ENCODE measurements at regions not wholly inside any gene's neighbourhood (a gene's known extent, or its start where the extent isn't known, plus 50 kb on each side); places are given as distances from the start of the nearest gene placed in this dataset.

GRCh38 chr4:17120761-17121160 lies 222.3 kb upstream of the LDB2 start:
- H3K4me1 ChIP-seq (ENCODE audit: insufficient read depth, insufficient read length): no peaks in the 10 kb centered on the region
- DNase-seq (ENCODE audit: low read depth, low spot score): no peak
- no peaks in the 10 kb centered on the region for H3K27me3 ChIP-seq (ENCODE audit: insufficient read depth, insufficient read length)
- TF ChIP-seq SUZ12 (IDR thresholded peaks at IDR 0.05; ENCODE audit: extremely low read depth, insufficient read depth, insufficient read length) (no peak), ZNF274 (IDR thresholded peaks at IDR 0.05; ENCODE audit: low read depth, low read length) (no peak), YY1 (IDR thresholded peaks at IDR 0.05; ENCODE audit: insufficient read depth, insufficient read length) (no peak)
- peaks cover 9% of the 10 kb centered on the region; the same call in 1 of the 2 replicates for H3K9me3 ChIP-seq (ENCODE audit: insufficient read depth, low read length)
- no peak overlapping the region for H3K9ac ChIP-seq (ENCODE audit: insufficient read length, low read depth)
- H3K36me3 ChIP-seq (ENCODE audit: insufficient read depth, insufficient read length, low read length): no peaks in the 10 kb centered on the region
- H3K4me3 ChIP-seq (ENCODE audit: insufficient read length, low read depth): no peak overlapping the region

- H3K9ac ChIP-seq (ENCODE audit: insufficient read length, low read depth): no peak overlapping the region
- peaks cover 9% of the 10 kb centered on the region; the same call in 1 of the 2 replicates for H3K9me3 ChIP-seq (ENCODE audit: insufficient read depth, low read length)
- H3K36me3 ChIP-seq (ENCODE audit: insufficient read depth, insufficient read length, low read length): no peaks in the 10 kb centered on the region
- H3K27me3 ChIP-seq (ENCODE audit: insufficient read depth, insufficient read length): no peaks in the 10 kb centered on the region
- no peak for DNase-seq (ENCODE audit: low read depth, low spot score)
- TF ChIP-seq ZNF274 (IDR thresholded peaks at IDR 0.05; ENCODE audit: low read depth, low read length): no peak
- TF ChIP-seq SUZ12 (IDR thresholded peaks at IDR 0.05; ENCODE audit: extremely low read depth, insufficient read depth, insufficient read length): no peak
- TF ChIP-seq YY1 (IDR thresholded peaks at IDR 0.05; ENCODE audit: insufficient read depth, insufficient read length): no peak
- H3K4me3 ChIP-seq (ENCODE audit: insufficient read length, low read depth): no peak overlapping the region
- no peaks in the 10 kb centered on the region for H3K4me1 ChIP-seq (ENCODE audit: insufficient read depth, insufficient read length)
Measured at GRCh38 chr4:17117746-17118145, 219.3 kb upstream of the LDB2 start.

GRCh38 chr4:17115583-17115982 lies 217.1 kb upstream of the LDB2 start:
- Histone ChIP-seq H3K4me3 (ENCODE audit: insufficient read length, low read depth) (no peak overlapping the region), H3K36me3 (ENCODE audit: insufficient read depth, insufficient read length, low read length) (no peaks in the 10 kb centered on the region), H3K9ac (ENCODE audit: insufficient read length, low read depth) (no peak overlapping the region), H3K27me3 (ENCODE audit: insufficient read depth, insufficient read length) (no peaks in the 10 kb centered on the region), H3K9me3 (ENCODE audit: insufficient read depth, low read length) (peaks cover 9% of the 10 kb centered on the region; the same call in 1 of the 2 replicates), H3K4me1 (ENCODE audit: insufficient read depth, insufficient read length) (no peaks in the 10 kb centered on the region)
- DNase-seq (ENCODE audit: low read depth, low spot score): no peak
- TF ChIP-seq ZNF274 (IDR thresholded peaks at IDR 0.05; ENCODE audit: low read depth, low read length): no peak
- no peak for TF ChIP-seq YY1 (IDR thresholded peaks at IDR 0.05; ENCODE audit: insufficient read depth, insufficient read length)
- no peak for TF ChIP-seq SUZ12 (IDR thresholded peaks at IDR 0.05; ENCODE audit: extremely low read depth, insufficient read depth, insufficient read length)

GRCh38 chr4:17112292-17112659 lies 213.8 kb upstream of the LDB2 start:
- H3K4me3 ChIP-seq (ENCODE audit: insufficient read length, low read depth): no peak overlapping the region
- H3K27me3 ChIP-seq (ENCODE audit: insufficient read depth, insufficient read length): no peaks in the 10 kb centered on the region
- TF ChIP-seq ZNF274 (IDR thresholded peaks at IDR 0.05; ENCODE audit: low read depth, low read length): no peak
- TF ChIP-seq SUZ12 (IDR thresholded peaks at IDR 0.05; ENCODE audit: extremely low read depth, insufficient read depth, insufficient read length): no peak
- no peak for TF ChIP-seq YY1 (IDR thresholded peaks at IDR 0.05; ENCODE audit: insufficient read depth, insufficient read length)
- H3K4me1 ChIP-seq (ENCODE audit: insufficient read depth, insufficient read length): no peaks in the 10 kb centered on the region
- H3K9ac ChIP-seq (ENCODE audit: insufficient read length, low read depth): no peak overlapping the region
- no peaks in the 10 kb centered on the region for H3K36me3 ChIP-seq (ENCODE audit: insufficient read depth, insufficient read length, low read length)
- no peaks in the 10 kb centered on the region for H3K9me3 ChIP-seq (ENCODE audit: insufficient read depth, low read length)
- DNase-seq (ENCODE audit: low read depth, low spot score): peak; percentile 39

- no peak overlapping the region for H3K4me3 ChIP-seq (ENCODE audit: insufficient read length, low read depth)
- H3K4me1 ChIP-seq (ENCODE audit: insufficient read depth, insufficient read length): no peaks in the 10 kb centered on the region
- TF ChIP-seq ZNF274 (IDR thresholded peaks at IDR 0.05; ENCODE audit: low read depth, low read length): no peak
- no peak for TF ChIP-seq SUZ12 (IDR thresholded peaks at IDR 0.05; ENCODE audit: extremely low read depth, insufficient read depth, insufficient read length)
- no peak for TF ChIP-seq YY1 (IDR thresholded peaks at IDR 0.05; ENCODE audit: insufficient read depth, insufficient read length)
- no peak for DNase-seq (ENCODE audit: low read depth, low spot score)
- H3K9ac ChIP-seq (ENCODE audit: insufficient read length, low read depth): no peak overlapping the region
- H3K36me3 ChIP-seq (ENCODE audit: insufficient read depth, insufficient read length, low read length): no peaks in the 10 kb centered on the region
- H3K27me3 ChIP-seq (ENCODE audit: insufficient read depth, insufficient read length): no peaks in the 10 kb centered on the region
- H3K9me3 ChIP-seq (ENCODE audit: insufficient read depth, low read length): no peaks in the 10 kb centered on the region
Measured at GRCh38 chr4:17109126-17109525, 210.7 kb upstream of the LDB2 start.

GRCh38 chr4:17103231-17103630 lies 204.8 kb upstream of the LDB2 start:
- no peaks in the 10 kb centered on the region for H3K4me1 ChIP-seq (ENCODE audit: insufficient read depth, insufficient read length)
- no peak for DNase-seq (ENCODE audit: low read depth, low spot score)

GRCh38 chr4:17098996-17099395 lies 200.6 kb upstream of the LDB2 start:
- no peak for DNase-seq (ENCODE audit: low read depth, low spot score)
- H3K27me3 ChIP-seq (ENCODE audit: insufficient read depth, insufficient read length): no peaks in the 10 kb centered on the region
- H3K9ac ChIP-seq (ENCODE audit: insufficient read length, low read depth): no peak overlapping the region
- H3K36me3 ChIP-seq (ENCODE audit: insufficient read depth, insufficient read length, low read length): no peaks in the 10 kb centered on the region
- H3K4me1 ChIP-seq (ENCODE audit: insufficient read depth, insufficient read length): no peaks in the 10 kb centered on the region
- no peak overlapping the region for H3K4me3 ChIP-seq (ENCODE audit: insufficient read length, low read depth)
- no peaks in the 10 kb centered on the region for H3K9me3 ChIP-seq (ENCODE audit: insufficient read depth, low read length)
- no peak for TF ChIP-seq SUZ12 (IDR thresholded peaks at IDR 0.05; ENCODE audit: extremely low read depth, insufficient read depth, insufficient read length)
- TF ChIP-seq YY1 (IDR thresholded peaks at IDR 0.05; ENCODE audit: insufficient read depth, insufficient read length): no peak
- no peak for TF ChIP-seq ZNF274 (IDR thresholded peaks at IDR 0.05; ENCODE audit: low read depth, low read length)

More at GRCh38 chr4:17103231-17103630, 204.8 kb upstream of the LDB2 start:
- no peak overlapping the region for H3K4me3 ChIP-seq (ENCODE audit: insufficient read length, low read depth)
- H3K9ac ChIP-seq (ENCODE audit: insufficient read length, low read depth): no peak overlapping the region
- no peaks in the 10 kb centered on the region for H3K9me3 ChIP-seq (ENCODE audit: insufficient read depth, low read length)
- TF ChIP-seq SUZ12 (IDR thresholded peaks at IDR 0.05; ENCODE audit: extremely low read depth, insufficient read depth, insufficient read length) (no peak), YY1 (IDR thresholded peaks at IDR 0.05; ENCODE audit: insufficient read depth, insufficient read length) (no peak), ZNF274 (IDR thresholded peaks at IDR 0.05; ENCODE audit: low read depth, low read length) (no peak)
- no peaks in the 10 kb centered on the region for H3K27me3 ChIP-seq (ENCODE audit: insufficient read depth, insufficient read length)
- H3K36me3 ChIP-seq (ENCODE audit: insufficient read depth, insufficient read length, low read length): no peaks in the 10 kb centered on the region
